Neural progenitor cell (in vitro differentiated cells): ENCODE measurements at regions not wholly inside any gene's neighbourhood (a gene's known extent, or its start where the extent isn't known, plus 50 kb on each side); places are given as distances from the start of the nearest gene placed in this dataset.
"Not testable (repeated sequence)": the region's sequence is repeated elsewhere in the genome, so short reads cannot be mapped to it uniquely, and the experiment has no call there.

Experiments used
- CTCF ChIP-seq: fragments of 200-600 bp; sonication (generic); IDR thresholded peaks from 2 replicates; pipeline ENCODE4 v1.5.1; 2017; ENCODE audit warnings: antibody characterized with exemption, mild to moderate bottlenecking
- EZH2 ChIP-seq: fragments of 200-600 bp; sonication (generic); IDR thresholded peaks from 2 replicates; pipeline ENCODE4 v1.6.1; 2017; ENCODE audit warnings: antibody characterized with exemption, mild to moderate bottlenecking, moderate library complexity
- EZH2phosphoT487 ChIP-seq: fragments of 200-600 bp; sonication (generic); IDR thresholded peaks from 2 replicates; pipeline ENCODE4 v1.6.1; 2017; ENCODE audit warnings: antibody characterized with exemption

DNA sequence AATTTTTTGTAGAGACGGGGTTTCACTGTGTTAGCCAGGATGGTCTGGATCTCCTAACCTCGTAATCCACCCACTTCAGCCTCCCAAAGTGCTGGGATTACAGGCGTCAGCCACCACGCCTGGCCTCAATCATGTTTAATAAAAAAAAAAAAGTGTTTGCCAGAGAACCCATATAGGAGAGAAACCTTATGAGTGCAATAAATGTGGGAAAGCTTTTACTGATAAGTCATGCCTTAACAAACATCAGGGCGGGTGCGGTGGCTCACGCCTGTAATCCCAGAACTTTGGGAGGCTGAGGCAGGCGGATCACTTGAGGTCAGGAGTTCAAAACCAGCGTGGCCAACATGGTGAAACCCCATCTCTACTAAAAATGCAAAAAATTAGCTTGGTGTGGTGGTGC lies 110.9 kb upstream of the PPP2R5A start:
- TF ChIP-seq CTCF, EZH2phosphoT487, EZH2: not testable (repeated sequence)
